Ascending aorta (tissue), 2 donors: ENCODE measurements at regions not wholly inside any gene's neighbourhood (a gene's known extent, or its start where the extent isn't known, plus 50 kb on each side); places are given as distances from the start of the nearest gene placed in this dataset.

ENCODE experiments used
- DNase-seq, 2 donors: peaks; one replicate each; pipeline ENCODE4 v3.0.0-alpha.2; 2019; ENCODE audit warnings: low spot score in 2 of 2
- H3K27ac ChIP-seq, 2 donors: fragments of 200-600 bp; sonication (generic); one replicate each; pipeline ENCODE4 v1.5.1; 2016 to 2017; ENCODE audit warnings: mild to moderate bottlenecking in 1 of 2
- H3K27me3 ChIP-seq: fragments of 200-600 bp; sonication (generic); one replicate; pipeline ENCODE4 v1.5.1; 2017
- H3K36me3 ChIP-seq, 2 donors: fragments of 200-600 bp; sonication (generic); one replicate each; pipeline ENCODE4 v1.5.1; 2016
- H3K4me1 ChIP-seq, 2 donors: fragments of 200-600 bp; sonication (generic); one replicate each; pipeline ENCODE4 v1.5.1; 2016 to 2017; ENCODE audit warnings: mild to moderate bottlenecking in 1 of 2
- H3K4me3 ChIP-seq, 2 donors: fragments of 200-600 bp; sonication (generic); one replicate each; pipeline ENCODE4 v1.5.1; 2016 to 2017; ENCODE audit warnings: mild to moderate bottlenecking in 1 of 2
- H3K9me3 ChIP-seq, 2 donors: fragments of 200-600 bp; sonication (generic); one replicate each; pipeline ENCODE4 v1.5.1; 2016
- CTCF ChIP-seq, 3 experiments: fragments of 200-600 bp in 2 of 3; fragments of 450-650 bp in 1 of 3; sonication (generic) in 2 of 3; IDR thresholded peaks; one replicate each; pipeline ENCODE4 v1.5.1; 2016 to 2019; ENCODE audit warnings: antibody characterized with exemption in 3 of 3, mild to moderate bottlenecking in 1 of 3, moderate library complexity in 1 of 3
- intact Hi-C: fragments of 100-400 bp; cut with DNase I; formaldehyde crosslinking; loops from one replicate; pipeline ENCODE4 v1.15.1; 2023

DNA sequence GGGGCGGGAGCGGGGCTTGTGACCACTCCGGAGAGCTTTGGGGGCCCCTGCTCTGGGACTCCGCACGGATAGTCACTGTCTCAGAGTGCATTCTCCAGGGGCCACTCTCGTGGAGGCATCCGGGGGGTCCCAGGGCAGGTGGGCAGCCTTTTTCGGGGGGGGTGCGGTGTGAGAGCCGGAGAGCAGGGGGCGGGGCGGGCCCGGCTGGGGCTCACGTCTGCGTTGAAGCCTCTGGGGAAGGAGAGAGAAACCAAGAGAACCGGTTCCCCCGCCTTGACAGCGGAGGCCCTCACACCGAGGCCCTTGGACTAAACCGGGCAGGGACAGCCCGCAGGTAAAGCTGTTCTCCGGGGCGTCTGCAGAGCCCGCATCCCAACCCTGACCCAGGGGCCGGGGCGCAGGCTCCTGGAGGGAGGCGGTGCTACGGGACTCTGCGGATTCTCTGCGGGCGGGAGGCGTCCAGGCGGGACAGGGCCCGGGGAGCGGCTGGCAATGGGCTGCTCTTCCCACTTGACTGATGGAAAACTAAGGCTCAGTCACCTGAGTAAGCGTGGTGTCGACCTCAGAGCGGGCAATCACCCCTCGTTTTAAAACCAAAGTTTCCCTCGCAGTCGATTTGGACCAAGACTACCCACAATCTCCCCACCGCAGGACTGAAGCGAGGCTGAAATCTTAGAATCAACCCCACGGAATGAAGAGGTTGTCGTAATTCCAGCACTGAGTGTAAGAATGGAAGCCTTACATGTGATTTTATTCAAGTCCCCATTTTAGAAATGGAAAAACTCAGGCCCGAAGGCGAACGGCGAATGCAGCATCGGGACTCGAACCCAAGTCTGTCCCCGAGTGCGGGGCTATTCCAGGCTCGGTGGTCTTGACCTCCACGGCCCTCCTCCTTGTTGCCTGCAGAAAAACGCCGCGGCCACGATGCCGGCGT lies 49.6 kb upstream of the AMZ2 start:
- no peak for DNase-seq
- Histone ChIP-seq H3K4me1 (peaks cover 31 to 50% of the 10 kb centered on the region in 2 donors), H3K9me3 (no peaks in the 10 kb centered on the region), H3K27me3 (peaks cover 37% of the 10 kb centered on the region), H3K27ac (no peak overlapping the region), H3K4me3 (peak overlapping the region; percentile 44 to 62), H3K36me3 (no peaks in the 10 kb centered on the region)
- intact Hi-C loops = no loop called here
- TF ChIP-seq CTCF (IDR thresholded peaks at IDR 0.05) = no peak
